SK-N-SH (cell line): ENCODE measurements at regions not wholly inside any gene's neighbourhood (a gene's known extent, or its start where the extent isn't known, plus 50 kb on each side); places are given as distances from the start of the nearest gene placed in this dataset.

Source experiments
- CTCF ChIA-PET: fragments of 300-600, 350-600 bp; formaldehyde crosslinking; extraction: SDS; loops from one replicate; lab custom pipeline; 2021; lab: Yijun Ruan, JAX
- POLR2A ChIA-PET: fragments of 350-600 bp; sonication (Branson Sonifier 250); formaldehyde crosslinking; extraction: SDS; loops from one replicate; lab custom pipeline; 2020; ENCODE audit warnings: antibody characterized with exemption, inconsistent platforms; lab: Yijun Ruan, JAX
- DNase-seq: peaks from one replicate; pipeline ENCODE4 v3.0.0; 2012
- H2AFZ ChIP-seq: fragments of 200-600 bp; sonication (generic); 2 replicates; pipeline ENCODE4 v1.8.1; 2016; ENCODE audit warnings: antibody characterized with exemption, mild to moderate bottlenecking, low read depth
- H3F3A ChIP-seq: fragments of 200-600 bp; sonication (generic); replicated peaks from 2 replicates; pipeline ENCODE3; 2016; ENCODE audit warnings: antibody characterized with exemption, mild to moderate bottlenecking; ENCODE audit not compliant: insufficient read depth
- H3K27ac ChIP-seq, 2 experiments: fragments of 200-500 bp in 1 of 2; fragments of 200-600 bp in 1 of 2; sonication (Bioruptor generic) in 1 of 2; sonication (generic), shearing (Covaris generic) in 1 of 2; 2 replicates each; pipeline versions ENCODE4 v1.5.1 to v1.6.1; 2014 to 2016; ENCODE audit warnings: low read depth in 2 of 2, inconsistent platforms in 1 of 2, low read length in 1 of 2, mild to moderate bottlenecking in 1 of 2, mixed read lengths in 1 of 2
- H3K27me3 ChIP-seq: fragments of 200-600 bp; sonication (generic), shearing (Covaris generic); 2 replicates; pipeline ENCODE4 v1.6.1; 2016; ENCODE audit warnings: mixed run types; ENCODE audit not compliant: insufficient read depth
- H3K36me3 ChIP-seq, 2 experiments: fragments of 200-500 bp in 1 of 2; fragments of 200-600 bp in 1 of 2; sonication (Bioruptor generic) in 1 of 2; sonication (generic) in 1 of 2; replicated peaks in 1 of 2; 2 replicates each; pipeline versions ENCODE3 to v1.5.1; 2014 to 2016; ENCODE audit warnings: low read length in 1 of 2, mild to moderate bottlenecking in 1 of 2; ENCODE audit not compliant: insufficient read depth in 2 of 2, control insufficient read depth in 1 of 2
- H3K4me1 ChIP-seq, 2 experiments: fragments of 200-500 bp in 1 of 2; fragments of 200-600 bp in 1 of 2; sonication (Bioruptor generic) in 1 of 2; sonication (generic), shearing (Covaris generic) in 1 of 2; 2 replicates each; pipeline versions ENCODE4 v1.5.1 to v1.6.1; 2014 to 2016; ENCODE audit warnings: low read depth in 1 of 2, low read length in 1 of 2, mixed run types in 1 of 2; ENCODE audit not compliant: insufficient read depth in 2 of 2, control insufficient read depth in 1 of 2
- H3K4me2 ChIP-seq: fragments of 200-600 bp; sonication (generic), shearing (Covaris generic); 2 replicates; pipeline ENCODE4 v1.6.1; 2017; ENCODE audit warnings: mixed run types
- H3K4me3 ChIP-seq, 2 experiments: fragments of 200-500 bp in 1 of 2; fragments of 200-600 bp in 1 of 2; sonication (Bioruptor generic) in 1 of 2; sonication (generic), shearing (Covaris generic) in 1 of 2; 2 replicates each; pipeline versions ENCODE4 v1.5.1 to v1.8.1; 2014 to 2016; ENCODE audit warnings: low read depth in 2 of 2, inconsistent platforms in 1 of 2, low read length in 1 of 2, mild to moderate bottlenecking in 1 of 2, mixed read lengths in 1 of 2, moderate library complexity in 1 of 2
- H3K79me2 ChIP-seq: fragments of 200-600 bp; sonication (generic); 2 replicates; pipeline ENCODE4 v1.8.1; 2017; ENCODE audit warnings: mild to moderate bottlenecking; ENCODE audit not compliant: insufficient read depth
- H3K9ac ChIP-seq: fragments of 200-600 bp; sonication (generic); 2 replicates; pipeline ENCODE4 v1.6.1; 2017; ENCODE audit warnings: mixed run types
- H3K9me2 ChIP-seq: fragments of 200-600 bp; sonication (generic); 2 replicates; pipeline ENCODE4 v1.6.1; 2017; ENCODE audit warnings: mixed run types
- H3K9me3 ChIP-seq: fragments of 200-600 bp; sonication (generic); 2 replicates; pipeline ENCODE4 v1.6.1; 2017; ENCODE audit warnings: mixed run types, mild to moderate bottlenecking, moderate library complexity
- H4K20me1 ChIP-seq: fragments of 200-600 bp; sonication (generic); 2 replicates; pipeline ENCODE4 v1.6.1; 2017; ENCODE audit warnings: mild to moderate bottlenecking, mixed run types; ENCODE audit not compliant: insufficient read depth
- EZH2phosphoT487 ChIP-seq: fragments of 200-600 bp; sonication (generic); IDR thresholded peaks from 2 replicates; pipeline ENCODE4 v1.6.1; 2017; ENCODE audit warnings: low read depth, mixed run types, mild to moderate bottlenecking, antibody characterized with exemption, moderate library complexity, borderline replicate concordance
- FOXJ3 ChIP-seq: sonication (generic); formaldehyde crosslinking; IDR thresholded peaks from 2 replicates; pipeline ENCODE4 v1.5.1; 2020; ENCODE audit warnings: mild to moderate bottlenecking, missing genetic modification reagents
- GATA2 ChIP-seq: sonication (generic); formaldehyde crosslinking; IDR thresholded peaks from 2 replicates; pipeline ENCODE4 v1.5.0; 2020; ENCODE audit warnings: mild to moderate bottlenecking, missing genetic modification reagents
- JUND ChIP-seq: IDR thresholded peaks from 2 replicates; pipeline ENCODE4 v1.4.0; 2012
- MAX ChIP-seq: IDR thresholded peaks from 2 replicates; pipeline ENCODE4 v1.4.0; 2012; ENCODE audit warnings: low read depth
- MEF2A ChIP-seq: IDR thresholded peaks from 2 replicates; pipeline ENCODE4 v1.4.0; 2012; ENCODE audit warnings: low read depth, borderline replicate concordance
- NRF1 ChIP-seq: IDR thresholded peaks from 2 replicates; pipeline ENCODE4 v1.6.1; 2012; ENCODE audit warnings: low read depth, mild to moderate bottlenecking, low read length
- POLR2AphosphoS5 ChIP-seq: IDR thresholded peaks from 2 replicates; pipeline ENCODE4 v1.6.1; 2012; ENCODE audit warnings: low read depth, low read length
- RAD21 ChIP-seq: IDR thresholded peaks from 2 replicates; pipeline ENCODE4 v1.6.1; 2012; ENCODE audit warnings: mild to moderate bottlenecking, low read length
- REST ChIP-seq: IDR thresholded peaks from 2 replicates; pipeline ENCODE4 v1.6.1; 2012; ENCODE audit warnings: mild to moderate bottlenecking, low read depth, low read length, moderate library complexity
- SIN3A ChIP-seq: IDR thresholded peaks from 2 replicates; pipeline ENCODE4 v1.6.1; 2012; ENCODE audit warnings: low read depth, mild to moderate bottlenecking, low read length, moderate library complexity, borderline replicate concordance
- SMC3 ChIP-seq: IDR thresholded peaks from 2 replicates; pipeline ENCODE4 v1.6.1; 2012; ENCODE audit warnings: low read depth, low read length, improper control_type of control experiment
- USF1 ChIP-seq: IDR thresholded peaks from 2 replicates; pipeline ENCODE4 v1.4.0; 2012; ENCODE audit warnings: low read depth, borderline replicate concordance
- WGBS: methylation state at CpG from one replicate; pipeline ENCODE4 v1.1.6; 2017; ENCODE audit warnings: low lambda C conversion rate; 5-methylcytosine and 5-hydroxymethylcytosine counted together
- TF ChIP-seq, protein P1 (sequence below): IDR thresholded peaks from 2 replicates; pipeline ENCODE4 v1.4.0; 2012; ENCODE audit warnings: low read depth, borderline replicate concordance
- TF ChIP-seq, protein P2 (sequence below): IDR thresholded peaks from 2 replicates; pipeline ENCODE4; 2012
- TF ChIP-seq, protein P3 (sequence below): fragments of 150-350 bp; IDR thresholded peaks from 2 replicates; pipeline ENCODE4 v1.6.1; 2016; ENCODE audit warnings: mild to moderate bottlenecking, low read depth, low read length

DNA sequence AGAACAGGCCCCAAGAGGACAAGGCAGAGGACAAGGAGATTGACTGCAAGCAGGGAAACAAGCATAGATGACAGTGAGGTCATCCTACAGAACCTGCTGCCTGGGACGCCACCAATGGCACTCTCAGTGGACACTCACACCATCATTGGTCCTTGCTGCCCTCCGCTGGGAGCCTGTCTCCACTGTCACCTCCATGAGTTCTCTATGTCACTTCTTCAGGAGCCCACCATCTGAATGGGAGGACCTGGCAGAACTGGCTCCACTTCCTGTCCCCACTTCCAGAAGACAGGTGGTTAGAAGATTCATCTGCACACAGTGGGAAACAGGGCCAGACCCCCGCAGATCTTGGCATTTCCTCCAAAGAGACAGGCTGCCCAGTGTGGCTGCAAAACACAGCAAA, 188.9 kb downstream of the HSD17B3 start:
- Histone ChIP-seq H3K9ac (no peak overlapping the region), H3K4me1 (peaks cover 0 to 11% of the 10 kb centered on the region in 2 experiments; a peak in 1 of 4 replicates), H3K79me2 (no peaks in the 10 kb centered on the region), H4K20me1 (no peaks in the 10 kb centered on the region), H3F3A (no peaks in the 10 kb centered on the region), H3K9me2 (no peaks in the 10 kb centered on the region), H3K36me3 (no peaks in the 10 kb centered on the region), H2AFZ (no peak overlapping the region), H3K27me3 (no peaks in the 10 kb centered on the region), H3K9me3 (no peaks in the 10 kb centered on the region), H3K4me3 (no peak overlapping the region), H3K4me2 (no peak overlapping the region), H3K27ac (no peak overlapping the region)
- no peak for DNase-seq
- TF ChIP-seq, protein P1, sequence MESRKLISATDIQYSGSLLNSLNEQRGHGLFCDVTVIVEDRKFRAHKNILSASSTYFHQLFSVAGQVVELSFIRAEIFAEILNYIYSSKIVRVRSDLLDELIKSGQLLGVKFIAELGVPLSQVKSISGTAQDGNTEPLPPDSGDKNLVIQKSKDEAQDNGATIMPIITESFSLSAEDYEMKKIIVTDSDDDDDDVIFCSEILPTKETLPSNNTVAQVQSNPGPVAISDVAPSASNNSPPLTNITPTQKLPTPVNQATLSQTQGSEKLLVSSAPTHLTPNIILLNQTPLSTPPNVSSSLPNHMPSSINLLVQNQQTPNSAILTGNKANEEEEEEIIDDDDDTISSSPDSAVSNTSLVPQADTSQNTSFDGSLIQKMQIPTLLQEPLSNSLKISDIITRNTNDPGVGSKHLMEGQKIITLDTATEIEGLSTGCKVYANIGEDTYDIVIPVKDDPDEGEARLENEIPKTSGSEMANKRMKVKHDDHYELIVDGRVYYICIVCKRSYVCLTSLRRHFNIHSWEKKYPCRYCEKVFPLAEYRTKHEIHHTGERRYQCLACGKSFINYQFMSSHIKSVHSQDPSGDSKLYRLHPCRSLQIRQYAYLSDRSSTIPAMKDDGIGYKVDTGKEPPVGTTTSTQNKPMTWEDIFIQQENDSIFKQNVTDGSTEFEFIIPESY, result no peak
- TF ChIP-seq POLR2AphosphoS5, result no peak
- peak; percentile 28 for TF ChIP-seq RAD21
- TF ChIP-seq JUND, result no peak
- no peak for TF ChIP-seq MAX
- TF ChIP-seq GATA2 (CRISPR knock-in tag), result no peak
- TF ChIP-seq, protein P2, sequence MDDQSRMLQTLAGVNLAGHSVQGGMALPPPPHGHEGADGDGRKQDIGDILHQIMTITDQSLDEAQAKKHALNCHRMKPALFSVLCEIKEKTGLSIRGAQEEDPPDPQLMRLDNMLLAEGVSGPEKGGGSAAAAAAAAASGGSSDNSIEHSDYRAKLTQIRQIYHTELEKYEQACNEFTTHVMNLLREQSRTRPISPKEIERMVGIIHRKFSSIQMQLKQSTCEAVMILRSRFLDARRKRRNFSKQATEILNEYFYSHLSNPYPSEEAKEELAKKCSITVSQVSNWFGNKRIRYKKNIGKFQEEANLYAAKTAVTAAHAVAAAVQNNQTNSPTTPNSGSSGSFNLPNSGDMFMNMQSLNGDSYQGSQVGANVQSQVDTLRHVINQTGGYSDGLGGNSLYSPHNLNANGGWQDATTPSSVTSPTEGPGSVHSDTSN, result no peak
- no peak for TF ChIP-seq SMC3
- WGBS, result 61% methylated on average over 3 of the region's 3 CpGs
- CTCF ChIA-PET, result interaction anchor here (1.1 kb wide), 1 partner anchor 89 kb away, joined by 3 read pairs; no protein-coding TSS in a partner anchor
- POLR2A ChIA-PET, result no interaction called here

DNA sequence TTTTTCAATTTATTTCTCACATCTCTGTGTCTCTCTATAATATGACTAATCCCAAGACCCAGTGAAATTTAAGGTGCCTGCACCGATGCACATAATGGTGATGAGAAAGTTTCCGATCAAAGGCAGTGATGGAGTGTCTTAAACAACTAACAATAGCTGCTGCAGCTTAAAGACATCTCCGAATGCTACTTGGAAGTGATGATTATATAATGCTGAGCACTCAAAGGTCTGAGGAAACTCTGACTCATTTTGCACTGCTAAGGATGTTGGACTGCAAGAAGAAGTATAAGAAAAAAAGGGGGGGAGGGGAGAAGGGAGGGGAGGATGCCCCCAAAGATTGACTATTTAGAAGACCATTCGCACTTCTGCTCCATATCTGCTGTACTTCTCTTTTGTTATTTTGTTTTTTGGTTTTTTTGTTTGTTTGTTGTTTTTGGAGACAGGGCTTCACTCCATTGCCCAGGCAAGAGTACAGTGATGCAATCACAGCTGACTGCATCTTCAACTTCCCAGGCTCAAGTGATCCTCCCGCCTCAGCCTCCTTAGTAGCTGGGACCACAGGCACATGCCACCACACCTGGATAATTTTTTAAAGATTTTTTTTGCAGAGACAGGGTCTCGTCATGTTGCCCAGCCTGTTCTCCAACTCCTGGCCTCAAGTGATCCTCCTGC, 192.2 kb downstream of the HSD17B3 start:
- H3K9me3 ChIP-seq, result no peaks in the 10 kb centered on the region
- no peak for DNase-seq
- H3K27me3 ChIP-seq, result no peaks in the 10 kb centered on the region
- CTCF ChIA-PET, result no interaction called here
- no peak overlapping the region for H3K4me2 ChIP-seq
- H4K20me1 ChIP-seq, result no peaks in the 10 kb centered on the region
- H3K27ac ChIP-seq, result no peak overlapping the region
- WGBS, result 38% methylated on average over 6 of the region's 6 CpGs
- H3K9ac ChIP-seq, result no peak overlapping the region
- TF ChIP-seq FOXJ3 (CRISPR knock-in tag) (no peak), MAX (no peak), USF1 (no peak), REST (no peak), SMC3 (no peak), SIN3A (no peak), NRF1 (no peak), EZH2phosphoT487 (no peak), MEF2A (no peak), GATA2 (CRISPR knock-in tag) (no peak), RAD21 (no peak)
- TF ChIP-seq, protein P3, sequence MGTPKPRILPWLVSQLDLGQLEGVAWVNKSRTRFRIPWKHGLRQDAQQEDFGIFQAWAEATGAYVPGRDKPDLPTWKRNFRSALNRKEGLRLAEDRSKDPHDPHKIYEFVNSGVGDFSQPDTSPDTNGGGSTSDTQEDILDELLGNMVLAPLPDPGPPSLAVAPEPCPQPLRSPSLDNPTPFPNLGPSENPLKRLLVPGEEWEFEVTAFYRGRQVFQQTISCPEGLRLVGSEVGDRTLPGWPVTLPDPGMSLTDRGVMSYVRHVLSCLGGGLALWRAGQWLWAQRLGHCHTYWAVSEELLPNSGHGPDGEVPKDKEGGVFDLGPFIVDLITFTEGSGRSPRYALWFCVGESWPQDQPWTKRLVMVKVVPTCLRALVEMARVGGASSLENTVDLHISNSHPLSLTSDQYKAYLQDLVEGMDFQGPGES, result no peak
- H3K9me2 ChIP-seq, result no peaks in the 10 kb centered on the region
- H3K36me3 ChIP-seq, result no peaks in the 10 kb centered on the region
- no peaks in the 10 kb centered on the region; a peak in 1 of 4 replicates for H3K4me1 ChIP-seq
- no peak overlapping the region for H2AFZ ChIP-seq
- H3K79me2 ChIP-seq, result no peaks in the 10 kb centered on the region
- H3K4me3 ChIP-seq, result no peak overlapping the region
- no peaks in the 10 kb centered on the region for H3F3A ChIP-seq
- POLR2A ChIA-PET, result no interaction called here
